ENCODE measurements at regions not wholly inside any gene's neighbourhood (a gene's known extent, or its start where the extent isn't known, plus 50 kb on each side); places are given as distances from the start of the nearest gene placed in this dataset.

GRCh38 chr20:39458452-39458851 is 496.3 kb downstream of the DHX35 start:
- Histone ChIP-seq H4K8ac (ENCODE audit: extremely low read depth, insufficient read depth, low read length) (no peak overlapping the region), H3K23ac (ENCODE audit: insufficient read length) (no peak overlapping the region), H3K4me2 (ENCODE audit: insufficient read depth in 1 of 2, low read depth in 2 of 2, low read length in 2 of 2) (no peak overlapping the region), H3K23me2 (ENCODE audit: low read depth, low read length) (no peaks in the 10 kb centered on the region), H3K79me1 (ENCODE audit: low read depth, low read length) (no peaks in the 10 kb centered on the region), H3K14ac (ENCODE audit: insufficient read length) (no peak overlapping the region), H3K9ac (replicated peaks in 1 of 4; ENCODE audit: extremely low read depth in 1 of 4, low read depth in 3 of 4, low read length in 3 of 4) (no peak overlapping the region), H4K91ac (replicated peaks; ENCODE audit: insufficient read length, low read length) (no peak overlapping the region), H3K79me2 (ENCODE audit: control insufficient read depth in 1 of 2, insufficient read depth in 2 of 2, low read length in 2 of 2) (no peaks in the 10 kb centered on the region), H2BK15ac (ENCODE audit: low read length) (no peak overlapping the region), H4K5ac (ENCODE audit: insufficient read length, low read depth, low read length) (no peak overlapping the region), H2BK120ac (replicated peaks; ENCODE audit: low read depth, low read length) (no peak overlapping the region), H2BK5ac (ENCODE audit: low read depth, low read length) (no peak overlapping the region), H3K56ac (replicated peaks; ENCODE audit: insufficient read length, low read depth, low read length) (no peak overlapping the region), H2BK12ac (ENCODE audit: low read depth, low read length) (no peak overlapping the region), H2AK5ac (ENCODE audit: low read depth, low read length) (no peak overlapping the region), H3K4me3 (ENCODE audit: extremely low read depth in 1 of 4, insufficient read depth in 2 of 4, low read depth in 3 of 4, low read length in 4 of 4) (no peak overlapping the region), H2BK20ac (ENCODE audit: low read length) (no peak overlapping the region), H2AFZ (ENCODE audit: low read length) (no peak overlapping the region), H3K18ac (ENCODE audit: extremely low read depth, low read length) (no peak overlapping the region), H3K36me3 (ENCODE audit: control insufficient read depth in 2 of 4, insufficient read depth in 4 of 4, low read length in 3 of 4) (no peaks in the 10 kb centered on the region), H3K4ac (replicated peaks; ENCODE audit: insufficient read length, low read depth, low read length) (no peak overlapping the region), H3K9me3 (ENCODE audit: insufficient read depth in 2 of 2, low read depth in 1 of 2, low read length in 1 of 2) (no peaks in the 10 kb centered on the region), H3K4me1 (replicated peaks in 1 of 4; ENCODE audit: control insufficient read depth in 3 of 4, insufficient read depth in 4 of 4, low read length in 3 of 4) (peaks cover 0 to 4% (median 1%) of the 10 kb centered on the region in 4 experiments; a peak in 3 of 7 replicates), H3K27me3 (replicated peaks in 1 of 4; ENCODE audit: control insufficient read depth in 3 of 4, extremely low read depth in 1 of 4, insufficient read depth in 3 of 4, low read length in 3 of 4) (no peaks in the 10 kb centered on the region), H3K27ac (ENCODE audit: low read depth, low read length) (no peak overlapping the region), H4K20me1 (replicated peaks in 1 of 2; ENCODE audit: control insufficient read depth in 1 of 2, insufficient read depth in 2 of 2, low read length in 2 of 2) (no peaks in the 10 kb centered on the region)
- FAIRE-seq (no peak), DNase-seq (ENCODE audit: low read depth in 1 of 2, low spot score in 2 of 2) (no peak)
- 86% methylated on average over 1 of the region's 1 CpG; no CpG with 5 or more reads in 1 of the 2 experiments for WGBS, 2 experiments (ENCODE audit: extremely low coverage in 1 of 2, insufficient coverage in 1 of 2, insufficient read length in 1 of 2, insufficient replicate concordance in 2 of 2, low coverage in 1 of 2, low lambda C conversion rate in 2 of 2, missing lambda C conversion rate in 1 of 2)
- POLR2A ChIA-PET (ENCODE audit: partially characterized antibody): no interaction called here
- CTCF ChIA-PET (ENCODE audit: partially characterized antibody): interaction anchor here (0.8 kb wide), 1 partner anchor 29 kb away, joined by 3 read pairs; no protein-coding TSS in a partner anchor
- no peak for TF ChIP-seq TEAD4 (IDR thresholded peaks at IDR 0.05; ENCODE audit: low read depth, low read length)
- no peak for TF ChIP-seq EGR1 (IDR thresholded peaks at IDR 0.05; ENCODE audit: borderline replicate concordance, low read depth, low read length)
- TF ChIP-seq BCL11A (IDR thresholded peaks at IDR 0.05; ENCODE audit: low read depth in 2 of 2, low read length in 2 of 2): no peak
- TF ChIP-seq SUZ12 (IDR thresholded peaks at IDR 0.05; ENCODE audit: low read length): no peak
- no peak for TF ChIP-seq EP300 (IDR thresholded peaks at IDR 0.05; ENCODE audit: borderline replicate concordance in 1 of 2, low read depth in 2 of 2, low read length in 2 of 2)
- no peak for TF ChIP-seq POLR2AphosphoS5 (IDR thresholded peaks at IDR 0.05; ENCODE audit: low read depth, low read length)
- TF ChIP-seq BACH1 (IDR thresholded peaks at IDR 0.05; ENCODE audit: low read length): no peak
- TF ChIP-seq NANOG (IDR thresholded peaks at IDR 0.05; ENCODE audit: insufficient read depth, low read depth, low read length, poor library complexity, severe bottlenecking): no peak
- no peak for TF ChIP-seq SP2 (IDR thresholded peaks at IDR 0.05; ENCODE audit: low read length)
- no peak for TF ChIP-seq KDM1A (IDR thresholded peaks at IDR 0.05; ENCODE audit: borderline replicate concordance, low read length)
- no peak for TF ChIP-seq SIRT6 (IDR thresholded peaks at IDR 0.05; ENCODE audit: low read length)
- TF ChIP-seq RXRA (IDR thresholded peaks at IDR 0.05; ENCODE audit: insufficient read depth, low read depth, low read length): no peak
- no peak for TF ChIP-seq KDM5A (IDR thresholded peaks at IDR 0.05; ENCODE audit: low read length)
- no peak for TF ChIP-seq ATF3 (IDR thresholded peaks at IDR 0.05; ENCODE audit: insufficient read depth, low read depth, low read length)
- no peak for TF ChIP-seq ZNF274 (IDR thresholded peaks at IDR 0.05; ENCODE audit: borderline replicate concordance, extremely low read depth, low read length)
